HepG2 (cell line): ENCODE measurements at regions not wholly inside any gene's neighbourhood (a gene's known extent, or its start where the extent isn't known, plus 50 kb on each side); places are given as distances from the start of the nearest gene placed in this dataset.

Experiments used
- CENPBD1 ChIP-seq: sonication (generic); formaldehyde crosslinking; IDR thresholded peaks from 2 replicates; pipeline ENCODE4 v1.8.0; 2022; ENCODE audit warnings: missing genetic modification reagents, low read depth, mild to moderate bottlenecking, borderline replicate concordance
- HINFP ChIP-seq: sonication (generic); formaldehyde crosslinking; IDR thresholded peaks from 2 replicates; pipeline ENCODE4 v1.4.0; 2020; ENCODE audit warnings: low read depth, mild to moderate bottlenecking, missing genetic modification reagents
- MXD3 ChIP-seq: IDR thresholded peaks from 2 replicates; pipeline ENCODE4 v1.6.1; 2016; ENCODE audit warnings: mild to moderate bottlenecking, missing biosample characterization, missing genetic modification reagents
- MXD4 ChIP-seq: IDR thresholded peaks from 2 replicates; pipeline ENCODE4 v1.6.1; 2016; ENCODE audit warnings: mild to moderate bottlenecking, missing biosample characterization, missing genetic modification reagents
- NCOA1 ChIP-seq: sonication (generic); formaldehyde crosslinking; IDR thresholded peaks from 2 replicates; pipeline ENCODE4 v1.9.0; 2021; ENCODE audit warnings: missing genetic modification reagents
- PAF1 ChIP-seq: IDR thresholded peaks from 2 replicates; pipeline ENCODE4 v1.6.1; 2016; ENCODE audit warnings: missing genetic modification reagents, missing compliant biosample characterization
- RFX5 ChIP-seq: IDR thresholded peaks from 2 replicates; pipeline ENCODE4 v1.6.1; 2011; ENCODE audit warnings: low read depth, low read length, improper control_type of control experiment
- SMC3 ChIP-seq: IDR thresholded peaks from 2 replicates; pipeline ENCODE4 v1.6.1; 2011; ENCODE audit warnings: low read length, improper control_type of control experiment
- TARDBP ChIP-seq: sonication (generic); formaldehyde crosslinking; IDR thresholded peaks from 2 replicates; pipeline ENCODE4 v1.8.0; 2022; ENCODE audit warnings: mild to moderate bottlenecking, missing genetic modification reagents
- WIZ ChIP-seq: sonication (generic); formaldehyde crosslinking; IDR thresholded peaks from 2 replicates; pipeline ENCODE4 v1.5.1; 2020; ENCODE audit warnings: mild to moderate bottlenecking, missing genetic modification reagents
- ZNF101 ChIP-seq: sonication (generic); formaldehyde crosslinking; IDR thresholded peaks from 2 replicates; pipeline ENCODE4 v1.4.0; 2020; ENCODE audit warnings: mild to moderate bottlenecking, low read depth, missing genetic modification reagents, borderline replicate concordance
- ZNF777 ChIP-seq: sonication (generic); formaldehyde crosslinking; IDR thresholded peaks from 2 replicates; pipeline ENCODE4 v1.4.0; 2020; ENCODE audit warnings: missing genetic modification reagents
- TF ChIP-seq, protein P1 (sequence below), 2 experiments: fragments of 450-650 bp in 1 of 2; sonication (generic) in 1 of 2; formaldehyde crosslinking in 1 of 2; IDR thresholded peaks; 2 replicates each; pipeline versions ENCODE4 v1.6.1 to v1.8.0; 2016 to 2022; ENCODE audit warnings: antibody characterized with exemption in 1 of 2, mild to moderate bottlenecking in 1 of 2, missing genetic modification reagents in 1 of 2

- TF ChIP-seq ZNF101 (CRISPR knock-in tag) = no peak
- TF ChIP-seq TARDBP = no peak
- no peak for TF ChIP-seq CENPBD1 (CRISPR knock-in tag)
- TF ChIP-seq PAF1 (CRISPR knock-in tag) = no peak
- no peak for TF ChIP-seq RFX5
- no peak for TF ChIP-seq SMC3
- no peak for TF ChIP-seq HINFP
- TF ChIP-seq, protein P1, sequence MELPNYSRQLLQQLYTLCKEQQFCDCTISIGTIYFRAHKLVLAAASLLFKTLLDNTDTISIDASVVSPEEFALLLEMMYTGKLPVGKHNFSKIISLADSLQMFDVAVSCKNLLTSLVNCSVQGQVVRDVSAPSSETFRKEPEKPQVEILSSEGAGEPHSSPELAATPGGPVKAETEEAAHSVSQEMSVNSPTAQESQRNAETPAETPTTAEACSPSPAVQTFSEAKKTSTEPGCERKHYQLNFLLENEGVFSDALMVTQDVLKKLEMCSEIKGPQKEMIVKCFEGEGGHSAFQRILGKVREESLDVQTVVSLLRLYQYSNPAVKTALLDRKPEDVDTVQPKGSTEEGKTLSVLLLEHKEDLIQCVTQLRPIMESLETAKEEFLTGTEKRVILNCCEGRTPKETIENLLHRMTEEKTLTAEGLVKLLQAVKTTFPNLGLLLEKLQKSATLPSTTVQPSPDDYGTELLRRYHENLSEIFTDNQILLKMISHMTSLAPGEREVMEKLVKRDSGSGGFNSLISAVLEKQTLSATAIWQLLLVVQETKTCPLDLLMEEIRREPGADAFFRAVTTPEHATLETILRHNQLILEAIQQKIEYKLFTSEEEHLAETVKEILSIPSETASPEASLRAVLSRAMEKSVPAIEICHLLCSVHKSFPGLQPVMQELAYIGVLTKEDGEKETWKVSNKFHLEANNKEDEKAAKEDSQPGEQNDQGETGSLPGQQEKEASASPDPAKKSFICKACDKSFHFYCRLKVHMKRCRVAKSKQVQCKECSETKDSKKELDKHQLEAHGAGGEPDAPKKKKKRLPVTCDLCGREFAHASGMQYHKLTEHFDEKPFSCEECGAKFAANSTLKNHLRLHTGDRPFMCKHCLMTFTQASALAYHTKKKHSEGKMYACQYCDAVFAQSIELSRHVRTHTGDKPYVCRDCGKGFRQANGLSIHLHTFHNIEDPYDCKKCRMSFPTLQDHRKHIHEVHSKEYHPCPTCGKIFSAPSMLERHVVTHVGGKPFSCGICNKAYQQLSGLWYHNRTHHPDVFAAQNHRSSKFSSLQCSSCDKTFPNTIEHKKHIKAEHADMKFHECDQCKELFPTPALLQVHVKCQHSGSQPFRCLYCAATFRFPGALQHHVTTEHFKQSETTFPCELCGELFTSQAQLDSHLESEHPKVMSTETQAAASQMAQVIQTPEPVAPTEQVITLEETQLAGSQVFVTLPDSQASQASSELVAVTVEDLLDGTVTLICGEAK (IDR thresholded peaks at IDR 0.05) = no peak
- TF ChIP-seq, protein P1 (CRISPR knock-in tag; IDR thresholded peaks at IDR 0.05) = no peak
- TF ChIP-seq ZNF777 (CRISPR knock-in tag) = no peak
- no peak for TF ChIP-seq WIZ (CRISPR knock-in tag)
- TF ChIP-seq MXD3 (CRISPR knock-in tag) = no peak
- no peak for TF ChIP-seq MXD4 (CRISPR knock-in tag)
- TF ChIP-seq NCOA1 = no peak
Measured at GRCh38 chr5:99747342-99747741, 787.8 kb upstream of the FAM174A start.
